Liver (tissue), 8 donors: ENCODE measurements at regions not wholly inside any gene's neighbourhood (a gene's known extent, or its start where the extent isn't known, plus 50 kb on each side); places are given as distances from the start of the nearest gene placed in this dataset.

Experiments used
- DNase-seq: peaks from one replicate; pipeline ENCODE4 v3.0.0-alpha.2; 2017; ENCODE audit warnings: low spot score
- H3K27ac ChIP-seq, 2 donors: one replicate each; pipeline ENCODE4 v1.7.0; 2013; ENCODE audit warnings: inconsistent platforms in 2 of 2, low read length in 2 of 2, control low read depth in 1 of 2, low read depth in 1 of 2, mild to moderate bottlenecking in 1 of 2
- H3K27me3 ChIP-seq, 4 donors: one replicate each; pipeline versions ENCODE4 v1.6.1 to v1.7.0; 2013; ENCODE audit warnings: low read length in 3 of 4, inconsistent platforms in 1 of 4, mild to moderate bottlenecking in 1 of 4, moderate library complexity in 1 of 4; ENCODE audit not compliant: control insufficient read depth in 4 of 4, insufficient read depth in 4 of 4
- H3K36me3 ChIP-seq, 4 donors: one replicate each; pipeline versions ENCODE4 v1.6.1 to v1.7.0; 2013; ENCODE audit warnings: low read length in 3 of 4, mild to moderate bottlenecking in 3 of 4, low read depth in 1 of 4, moderate library complexity in 1 of 4; ENCODE audit not compliant: control insufficient read depth in 4 of 4, insufficient read depth in 3 of 4
- H3K4me1 ChIP-seq, 4 donors: one replicate each; pipeline versions ENCODE4 v1.6.1 to v1.7.0; 2013; ENCODE audit warnings: low read length in 3 of 4, mild to moderate bottlenecking in 3 of 4, moderate library complexity in 1 of 4; ENCODE audit not compliant: control insufficient read depth in 4 of 4, insufficient read depth in 4 of 4
- H3K4me3 ChIP-seq, 3 donors: one replicate each; pipeline versions ENCODE4 v1.6.1 to v1.7.0; 2013; ENCODE audit warnings: low read length in 3 of 3, control low read depth in 1 of 3, low read depth in 1 of 3, mild to moderate bottlenecking in 1 of 3
- H3K9ac ChIP-seq, 2 donors: one replicate each; pipeline ENCODE4 v1.7.0; 2013; ENCODE audit warnings: low read length in 2 of 2, mild to moderate bottlenecking in 2 of 2, moderate library complexity in 2 of 2, control low read depth in 1 of 2, low read depth in 1 of 2
- H3K9me3 ChIP-seq, 4 donors: one replicate each; pipeline versions ENCODE4 v1.6.1 to v1.7.0; 2013; ENCODE audit warnings: low read length in 3 of 4; ENCODE audit not compliant: control insufficient read depth in 4 of 4
- ATF3 ChIP-seq: IDR thresholded peaks from 2 replicates; pipeline ENCODE4 v1.6.1; 2016; ENCODE audit warnings: antibody characterized with exemption
- CTCF ChIP-seq: fragments of 150-350 bp; IDR thresholded peaks from 2 replicates; pipeline ENCODE4 v1.5.1; 2017; ENCODE audit warnings: improper control_type of control experiment, low read depth, low read length; ENCODE audit not compliant: missing input control
- EGR1 ChIP-seq, 2 donors: IDR thresholded peaks; 2 replicates each; pipeline ENCODE4 v1.6.1; 2016 to 2018; ENCODE audit warnings: antibody characterized with exemption in 2 of 2, low read depth in 2 of 2
- FOXA1 ChIP-seq: IDR thresholded peaks from 2 replicates; pipeline ENCODE4 v1.6.1; 2016; ENCODE audit warnings: antibody characterized with exemption
- FOXA2 ChIP-seq: IDR thresholded peaks from 2 replicates; pipeline ENCODE4 v1.6.1; 2016; ENCODE audit warnings: antibody characterized with exemption
- GABPA ChIP-seq, 2 donors: IDR thresholded peaks in 1 of 2; conservative IDR thresholded peaks in 1 of 2; 2 replicates each; pipeline ENCODE4 v1.6.1; 2016; ENCODE audit warnings: antibody characterized with exemption in 2 of 2, mild to moderate bottlenecking in 1 of 2, moderate library complexity in 1 of 2
- HNF4A ChIP-seq, 2 donors: conservative IDR thresholded peaks; 2 replicates each; pipeline ENCODE4 v1.6.1; 2016; ENCODE audit warnings: antibody characterized with exemption in 2 of 2, mild to moderate bottlenecking in 2 of 2
- HNF4G ChIP-seq: IDR thresholded peaks from 2 replicates; pipeline ENCODE4 v1.6.1; 2016; ENCODE audit warnings: antibody characterized with exemption
- JUND ChIP-seq, 2 donors: IDR thresholded peaks; 2 replicates each; pipeline ENCODE4 v1.6.1; 2016; ENCODE audit warnings: antibody characterized with exemption in 2 of 2
- MAX ChIP-seq: IDR thresholded peaks from 2 replicates; pipeline ENCODE4 v1.6.1; 2016; ENCODE audit warnings: antibody characterized with exemption
- NR2F2 ChIP-seq: IDR thresholded peaks from 2 replicates; pipeline ENCODE4 v1.6.1; 2016; ENCODE audit warnings: antibody characterized with exemption
- RAD21 ChIP-seq, 2 donors: IDR thresholded peaks; 2 replicates each; pipeline ENCODE4 v1.6.1; 2016; ENCODE audit warnings: antibody characterized with exemption in 2 of 2, mild to moderate bottlenecking in 2 of 2
- REST ChIP-seq: IDR thresholded peaks from 2 replicates; pipeline ENCODE4 v1.6.1; 2016; ENCODE audit warnings: antibody characterized with exemption, mild to moderate bottlenecking
- SP1 ChIP-seq: IDR thresholded peaks from 2 replicates; pipeline ENCODE4 v1.6.1; 2018; ENCODE audit warnings: antibody characterized with exemption, mild to moderate bottlenecking
- TAF1 ChIP-seq: conservative IDR thresholded peaks from 2 replicates; pipeline ENCODE4 v1.6.1; 2016; ENCODE audit warnings: antibody characterized with exemption, mild to moderate bottlenecking
- YY1 ChIP-seq: IDR thresholded peaks from 2 replicates; pipeline ENCODE4 v1.6.1; 2016; ENCODE audit warnings: antibody characterized with exemption, mild to moderate bottlenecking
- ZBTB33 ChIP-seq: IDR thresholded peaks from 2 replicates; pipeline ENCODE4 v1.6.1; 2016; ENCODE audit warnings: antibody characterized with exemption
- WGBS: extraction: QIAGEN DNeasy Blood & Tissue Kit; methylation state at CpG from one replicate; pipeline ENCODE4 v1.1.7; 2013; 5-methylcytosine and 5-hydroxymethylcytosine counted together
- donor health status: healthy.
- donor health status: healthy.
- donor health status: healthy.
- donor health status: healthy.
- donor health status: healthy.

- TF ChIP-seq REST, result no peak
- no peak for TF ChIP-seq FOXA1
- no peak for TF ChIP-seq JUND (IDR thresholded peaks at IDR 0.05)
- no peak for TF ChIP-seq RAD21 (IDR thresholded peaks at IDR 0.05)
- no peak for TF ChIP-seq HNF4G
Observed at GRCh38 chr5:133854554-133854953, 113.9 kb downstream of the C5orf15 start (continued).

GRCh38 chr5:133853646-133854365 is 114.6 kb downstream of the C5orf15 start:
- no peak overlapping the region for H3K9ac ChIP-seq
- no peak for DNase-seq
- no peaks in the 10 kb centered on the region for H3K36me3 ChIP-seq
- H3K9me3 ChIP-seq, result no peaks in the 10 kb centered on the region
- no peak overlapping the region for H3K4me3 ChIP-seq
- H3K27me3 ChIP-seq, result no peaks in the 10 kb centered on the region
- TF ChIP-seq RAD21 (IDR thresholded peaks at IDR 0.05), result no peak
- TF ChIP-seq HNF4A (conservative IDR thresholded peaks at IDR 0.05), result no peak
- TF ChIP-seq HNF4G, result no peak
- no peak for TF ChIP-seq EGR1 (IDR thresholded peaks at IDR 0.05; ENCODE audit: low read depth in 2 of 2)
- no peak for TF ChIP-seq FOXA1
- no peak for TF ChIP-seq FOXA2
- no peak for TF ChIP-seq SP1
- TF ChIP-seq REST, result no peak
- no peak for TF ChIP-seq CTCF
- no peak for TF ChIP-seq JUND (IDR thresholded peaks at IDR 0.05)
- TF ChIP-seq GABPA (IDR thresholded peaks at IDR 0.05 in 1 of 2, conservative IDR thresholded peaks at IDR 0.05 in 1 of 2), result no peak
- no peak for TF ChIP-seq TAF1
- TF ChIP-seq YY1, result no peak
- TF ChIP-seq NR2F2, result no peak
- no peak for TF ChIP-seq MAX
- no peak for TF ChIP-seq ATF3
- no peak for TF ChIP-seq ZBTB33
- no peaks in the 10 kb centered on the region for H3K4me1 ChIP-seq
- H3K27ac ChIP-seq, result no peak overlapping the region
- WGBS, result 69% methylated on average over 6 of the region's 6 CpGs
